OCI-LY7 (cell line): ENCODE measurements at regions not wholly inside any gene's neighbourhood (a gene's known extent, or its start where the extent isn't known, plus 50 kb on each side); places are given as distances from the start of the nearest gene placed in this dataset.

Experiments
- EZH2phosphoT487 ChIP-seq: fragments of 200-600 bp; sonication (generic); IDR thresholded peaks from 2 replicates; pipeline ENCODE4 v1.6.1; 2018; ENCODE audit warnings: low read depth, borderline replicate concordance, mild to moderate bottlenecking, mixed run types, antibody characterized with exemption, low read length, moderate library complexity, mixed read lengths
- TF ChIP-seq, protein P1 (sequence below): fragments of 200-600 bp; sonication (generic); conservative IDR thresholded peaks from 2 replicates; pipeline ENCODE4 v1.5.1; 2014; ENCODE audit warnings: mild to moderate bottlenecking, antibody characterized with exemption, low read length, moderate library complexity, mixed read lengths

DNA sequence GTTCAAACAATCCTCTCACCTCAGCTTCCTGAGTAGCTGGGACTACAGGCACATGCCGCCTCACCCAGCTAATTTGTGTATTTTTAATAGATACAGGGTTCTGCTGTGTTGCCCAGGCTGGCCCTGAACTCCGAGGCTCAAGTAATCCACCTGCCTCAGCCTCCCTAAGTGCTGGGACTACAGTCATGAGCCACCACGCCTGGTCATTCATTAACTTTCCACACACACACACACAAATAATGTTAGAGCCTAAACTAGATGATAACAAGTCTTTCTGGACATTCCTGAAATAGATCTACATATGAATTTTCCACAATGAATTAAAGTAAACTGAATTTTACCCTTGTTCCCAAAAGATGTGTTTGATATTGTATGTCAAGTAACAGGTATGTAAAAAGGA, 776.0 kb downstream of the GALC start:
- TF ChIP-seq, protein P1, sequence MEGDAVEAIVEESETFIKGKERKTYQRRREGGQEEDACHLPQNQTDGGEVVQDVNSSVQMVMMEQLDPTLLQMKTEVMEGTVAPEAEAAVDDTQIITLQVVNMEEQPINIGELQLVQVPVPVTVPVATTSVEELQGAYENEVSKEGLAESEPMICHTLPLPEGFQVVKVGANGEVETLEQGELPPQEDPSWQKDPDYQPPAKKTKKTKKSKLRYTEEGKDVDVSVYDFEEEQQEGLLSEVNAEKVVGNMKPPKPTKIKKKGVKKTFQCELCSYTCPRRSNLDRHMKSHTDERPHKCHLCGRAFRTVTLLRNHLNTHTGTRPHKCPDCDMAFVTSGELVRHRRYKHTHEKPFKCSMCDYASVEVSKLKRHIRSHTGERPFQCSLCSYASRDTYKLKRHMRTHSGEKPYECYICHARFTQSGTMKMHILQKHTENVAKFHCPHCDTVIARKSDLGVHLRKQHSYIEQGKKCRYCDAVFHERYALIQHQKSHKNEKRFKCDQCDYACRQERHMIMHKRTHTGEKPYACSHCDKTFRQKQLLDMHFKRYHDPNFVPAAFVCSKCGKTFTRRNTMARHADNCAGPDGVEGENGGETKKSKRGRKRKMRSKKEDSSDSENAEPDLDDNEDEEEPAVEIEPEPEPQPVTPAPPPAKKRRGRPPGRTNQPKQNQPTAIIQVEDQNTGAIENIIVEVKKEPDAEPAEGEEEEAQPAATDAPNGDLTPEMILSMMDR, result no peak
- no peak for TF ChIP-seq EZH2phosphoT487
